ENCODE measurements at regions not wholly inside any gene's neighbourhood (a gene's known extent, or its start where the extent isn't known, plus 50 kb on each side); places are given as distances from the start of the nearest gene placed in this dataset.
"Not testable (repeated sequence)": the region's sequence is repeated elsewhere in the genome, so short reads cannot be mapped to it uniquely, and the experiment has no call there.

- DNase-seq: no peak
Observed at GRCh38 chr6:137304020-137304780, 85.0 kb upstream of the IFNGR1 start.

GRCh38 chr6:137303441-137303840, 84.3 kb upstream of the IFNGR1 start:
- DNase-seq: no peak

- no peak for DNase-seq
Observed at GRCh38 chr6:137299681-137300080, 80.5 kb upstream of the IFNGR1 start.

GRCh38 chr6:137297887-137298286, 78.7 kb upstream of the IFNGR1 start:
- DNase-seq: no peak

- not testable (repeated sequence) for DNase-seq
Observed at GRCh38 chr6:137292326-137292725, 73.1 kb upstream of the IFNGR1 start.

- peak; percentile 15 for DNase-seq
Observed at GRCh38 chr6:137291441-137291840, 72.3 kb upstream of the IFNGR1 start.

GRCh38 chr6:137290601-137291261, 71.5 kb upstream of the IFNGR1 start:
- DNase-seq: no peak

- no peak for DNase-seq
Observed at GRCh38 chr6:137286916-137287315, 67.7 kb upstream of the IFNGR1 start.

GRCh38 chr6:137286368-137286767, 67.2 kb upstream of the IFNGR1 start:
- no peak for DNase-seq

- DNase-seq: no peak
Observed at GRCh38 chr6:137284811-137285110, 65.6 kb upstream of the IFNGR1 start.

GRCh38 chr6:137283940-137284810, 65.0 kb upstream of the IFNGR1 start:
- DNase-seq: no peak

GRCh38 chr6:137283080-137283479, 63.9 kb upstream of the IFNGR1 start:
- DNase-seq: no peak

- no peak for DNase-seq
Observed at GRCh38 chr6:137282254-137282653, 63.1 kb upstream of the IFNGR1 start.

GRCh38 chr6:137279279-137279678, 60.1 kb upstream of the IFNGR1 start:
- not testable (repeated sequence) for DNase-seq

GRCh38 chr6:137277971-137278637, 58.9 kb upstream of the IFNGR1 start:
- no peak for DNase-seq

GRCh38 chr6:137272403-137272802, 53.2 kb upstream of the IFNGR1 start:
- no peak for DNase-seq

- peak; percentile 35 for DNase-seq
Observed at GRCh38 chr6:137271245-137272183, 52.3 kb upstream of the IFNGR1 start.

- no peak for DNase-seq
Observed at GRCh38 chr6:137269803-137270202, 50.6 kb upstream of the IFNGR1 start.

GRCh38 chr6:137269347-137269746, 50.2 kb upstream of the IFNGR1 start:
- no peak for DNase-seq

Data from DMS 273 treated with DMSO at 0.1 percent for 48 hours (cell line).